Kidney epithelial cell (primary cell): ENCODE measurements at regions not wholly inside any gene's neighbourhood (a gene's known extent, or its start where the extent isn't known, plus 50 kb on each side); places are given as distances from the start of the nearest gene placed in this dataset.

Experiments used
- DNase-seq: peaks from one replicate; pipeline ENCODE4 v3.0.0-alpha.2; 2010; ENCODE audit warnings: low read depth
- H3K27me3 ChIP-seq: 2 replicates; pipeline ENCODE4 v1.6.0; 2011; ENCODE audit warnings: low read length; ENCODE audit not compliant: control insufficient read depth, insufficient read depth
- H3K36me3 ChIP-seq: 2 replicates; pipeline ENCODE4 v1.5.1; 2011; ENCODE audit warnings: low read length; ENCODE audit not compliant: control insufficient read depth, insufficient read depth
- H3K4me3 ChIP-seq: 2 replicates; pipeline ENCODE4 v1.5.1; 2011; ENCODE audit warnings: low read depth, mild to moderate bottlenecking, control low read depth, low read length
- CTCF ChIP-seq: IDR thresholded peaks from 2 replicates; pipeline ENCODE4 v1.5.1; 2011; ENCODE audit warnings: mild to moderate bottlenecking, moderate library complexity, low read length, control low read depth, inconsistent platforms; ENCODE audit not compliant: insufficient read depth, poor library complexity, severe bottlenecking

GRCh38 chr5:121408778-121409177, 442.9 kb upstream of the FTMT start:
- H3K36me3 ChIP-seq, result no peaks in the 10 kb centered on the region
- H3K27me3 ChIP-seq, result no peaks in the 10 kb centered on the region
- TF ChIP-seq CTCF, result no peak
- H3K4me3 ChIP-seq, result no peak overlapping the region
- no peak for DNase-seq

GRCh38 chr5:121415270-121415669, 436.4 kb upstream of the FTMT start:
- no peaks in the 10 kb centered on the region for H3K36me3 ChIP-seq
- no peak for TF ChIP-seq CTCF
- H3K4me3 ChIP-seq, result no peak overlapping the region
- DNase-seq, result no peak
- H3K27me3 ChIP-seq, result no peaks in the 10 kb centered on the region

GRCh38 chr5:121421646-121422045, 430.0 kb upstream of the FTMT start:
- no peak for TF ChIP-seq CTCF
- no peak for DNase-seq
- no peaks in the 10 kb centered on the region for H3K27me3 ChIP-seq
- no peak overlapping the region for H3K4me3 ChIP-seq
- H3K36me3 ChIP-seq, result no peaks in the 10 kb centered on the region

DNA sequence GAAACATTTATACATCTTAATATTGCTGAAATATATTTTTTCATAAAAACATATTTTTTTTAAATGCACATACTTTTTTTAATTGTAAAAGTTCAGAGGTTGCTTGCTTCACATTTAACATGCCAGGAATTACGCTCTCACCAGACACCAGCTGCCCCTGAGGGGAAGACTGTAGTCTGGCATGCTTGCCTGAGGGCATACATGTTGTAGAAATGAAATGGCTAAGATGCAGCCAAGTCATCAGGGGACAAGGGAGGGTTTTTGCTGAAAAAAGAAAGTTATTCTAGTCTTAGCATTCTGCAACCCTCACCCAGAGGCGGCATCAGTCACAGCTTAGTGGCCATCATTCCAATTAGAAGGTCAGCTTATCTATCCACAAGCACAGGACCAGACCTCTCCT, 426.7 kb upstream of the FTMT start:
- no peak for TF ChIP-seq CTCF
- Histone ChIP-seq H3K4me3 (no peak overlapping the region), H3K27me3 (no peaks in the 10 kb centered on the region), H3K36me3 (no peaks in the 10 kb centered on the region)
- no peak for DNase-seq

DNA sequence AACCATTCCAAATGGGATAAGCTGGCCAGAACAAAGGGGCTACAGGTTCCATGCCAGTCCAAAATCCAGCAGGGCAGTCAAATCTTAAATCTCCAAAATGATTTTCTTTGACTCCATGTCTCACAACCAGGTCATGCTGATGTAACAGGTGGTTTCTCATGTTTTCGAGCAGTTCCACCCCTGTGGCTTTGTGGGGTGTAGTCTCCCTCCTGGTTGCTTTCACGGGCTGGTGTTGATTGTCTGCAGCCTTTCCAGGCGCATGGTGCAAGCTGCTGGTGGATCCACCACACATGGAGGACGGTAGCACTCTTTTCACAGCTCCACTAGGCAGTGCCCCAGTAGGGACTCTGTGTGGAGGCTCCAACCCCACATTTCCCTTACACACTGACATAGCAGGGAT, 425.5 kb upstream of the FTMT start:
- Histone ChIP-seq H3K27me3 (no peaks in the 10 kb centered on the region), H3K36me3 (no peaks in the 10 kb centered on the region), H3K4me3 (no peak overlapping the region)
- no peak for DNase-seq
- TF ChIP-seq CTCF, result no peak

- no peak for DNase-seq
- H3K4me3 ChIP-seq, result no peak overlapping the region
- TF ChIP-seq CTCF, result no peak
- H3K27me3 ChIP-seq, result no peaks in the 10 kb centered on the region
- H3K36me3 ChIP-seq, result no peaks in the 10 kb centered on the region
Measured at GRCh38 chr5:121429761-121430160, 421.9 kb upstream of the FTMT start.
